Aorta (tissue), 5 donors: ENCODE measurements at regions not wholly inside any gene's neighbourhood (a gene's known extent, or its start where the extent isn't known, plus 50 kb on each side); places are given as distances from the start of the nearest gene placed in this dataset.
A peak's percentile ranks its signal among the peaks of the same experiment; 100 is the strongest.
"Not testable (repeated sequence)": the region's sequence is repeated elsewhere in the genome, so short reads cannot be mapped to it uniquely, and the experiment has no call there.

ENCODE experiments used
- ATAC-seq: fragments of 200-7000 bp; cut with Tn5 transposase; one replicate; pipeline ENCODE4 v1.9.1; 2022; ENCODE audit warnings: moderate library complexity; ENCODE audit not compliant: low FRiP score
- DNase-seq, 2 donors: peaks; one replicate each; pipeline ENCODE4 v3.0.0-alpha.2; 2020
- H3K27ac ChIP-seq, 2 donors: one replicate each; pipeline ENCODE4 v1.5.1; 2013; ENCODE audit warnings: low read length in 2 of 2, mild to moderate bottlenecking in 2 of 2, moderate library complexity in 2 of 2, control low read depth in 1 of 2, inconsistent platforms in 1 of 2, low read depth in 1 of 2
- H3K27me3 ChIP-seq, 2 donors: one replicate each; pipeline ENCODE4 v1.6.1; 2013; ENCODE audit warnings: control low read depth in 1 of 2, low read length in 1 of 2, mild to moderate bottlenecking in 1 of 2, moderate library complexity in 1 of 2; ENCODE audit not compliant: insufficient read depth in 2 of 2, control insufficient read depth in 1 of 2
- H3K36me3 ChIP-seq, 2 donors: one replicate each; pipeline ENCODE4 v1.6.1; 2013; ENCODE audit warnings: control low read depth in 1 of 2, low read length in 1 of 2, mild to moderate bottlenecking in 1 of 2; ENCODE audit not compliant: insufficient read depth in 2 of 2, control insufficient read depth in 1 of 2
- H3K4me1 ChIP-seq, 2 donors: one replicate each; pipeline ENCODE4 v1.6.1; 2013; ENCODE audit warnings: low read length in 2 of 2, control low read depth in 1 of 2, mild to moderate bottlenecking in 1 of 2, moderate library complexity in 1 of 2; ENCODE audit not compliant: insufficient read depth in 2 of 2, control insufficient read depth in 1 of 2
- H3K4me3 ChIP-seq, 2 donors: one replicate each; pipeline ENCODE4 v1.5.1; 2013; ENCODE audit warnings: low read length in 2 of 2, control low read depth in 1 of 2, mild to moderate bottlenecking in 1 of 2
- H3K9me3 ChIP-seq: one replicate; pipeline ENCODE4 v1.6.1; 2013; ENCODE audit warnings: mild to moderate bottlenecking, low read length; ENCODE audit not compliant: control insufficient read depth
- WGBS, 2 donors: extraction: QIAGEN DNeasy Blood & Tissue Kit; methylation state at CpG; one replicate each; pipeline ENCODE4 v1.1.7; 2013; 5-methylcytosine and 5-hydroxymethylcytosine counted together
- intact Hi-C, 2 donors: fragments of 100-400 bp; cut with DNase I; formaldehyde crosslinking; loops; one replicate each; pipeline versions ENCODE4 v1.14.2 to v1.15.0; 2022
- donor health status: healthy with polysubstance abuse.
- donor health status: Bipolar disorder and iron deficiency.
- donor health status: DM: no; HTN: no; CAD: no.
- donor health status: DM: no; HTN: no; CAD: no.
- donor health status: DM: yes; HTN: yes; CAD: no.

DNA sequence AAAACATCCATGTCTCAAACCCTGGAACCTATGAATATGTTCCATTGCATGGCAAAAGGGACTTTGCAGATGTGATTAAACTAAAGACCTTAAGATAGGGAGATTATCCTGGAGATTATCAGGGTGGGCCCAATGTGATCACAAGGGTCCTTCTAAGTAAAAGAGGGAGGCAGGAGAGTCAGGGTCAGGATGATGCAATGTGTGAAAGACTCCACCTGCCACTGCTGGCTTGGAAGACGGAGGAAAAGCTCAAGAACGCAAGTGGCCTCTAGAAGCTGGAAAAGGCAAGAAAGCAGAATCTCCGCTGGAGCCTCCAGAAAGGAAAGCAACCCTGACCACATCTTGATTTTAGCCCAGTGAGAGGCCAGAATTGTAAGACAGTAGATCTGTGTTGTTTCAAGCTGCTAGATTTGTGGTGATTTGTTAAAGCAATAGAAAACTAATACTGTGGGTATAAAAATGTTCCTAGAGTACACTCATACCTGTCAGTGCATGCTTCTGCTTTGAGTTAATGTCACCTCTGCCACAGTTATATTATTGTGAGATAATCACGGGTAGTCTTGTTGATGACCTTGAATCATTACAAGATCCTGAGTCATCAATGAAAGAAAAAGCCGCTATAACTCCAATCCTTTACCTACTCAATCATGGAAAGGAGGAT, 93.5 kb upstream of the TNPO1 start:
- Histone ChIP-seq H3K9me3 (no peaks in the 10 kb centered on the region), H3K27ac (no peak overlapping the region), H3K4me1 (no peaks in the 10 kb centered on the region), H3K27me3 (no peaks in the 10 kb centered on the region), H3K4me3 (no peak overlapping the region), H3K36me3 (no peaks in the 10 kb centered on the region)
- WGBS, 2 donors, result 95 to 97% methylated on average over 5 of the region's 5 CpGs
- intact Hi-C loops, result no loop called here
- no peak for DNase-seq
- ATAC-seq, result no peak

DNA sequence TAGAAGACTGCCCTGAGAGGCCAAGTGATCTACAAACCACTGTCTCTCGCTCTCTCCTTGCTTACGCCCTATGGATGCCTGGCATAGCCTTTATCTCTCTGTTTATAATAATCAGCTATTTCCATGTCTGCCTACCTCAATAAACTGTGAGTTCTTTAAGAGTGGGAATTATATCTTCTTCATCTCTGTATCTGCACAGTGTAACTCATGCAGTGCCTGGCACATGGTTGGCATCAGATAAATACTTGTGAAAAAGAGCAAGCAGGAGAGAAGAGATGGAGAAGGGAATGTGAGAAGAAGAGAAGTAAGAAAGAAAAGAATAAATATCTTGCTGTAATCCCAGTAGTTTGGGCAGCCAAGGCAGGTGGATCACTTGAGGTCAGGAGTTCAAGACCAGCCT, 94.6 kb upstream of the TNPO1 start:
- no peak for DNase-seq
- intact Hi-C loops, result no loop called here
- no peak for ATAC-seq
- H3K27me3 ChIP-seq, result no peaks in the 10 kb centered on the region
- no peaks in the 10 kb centered on the region for H3K4me1 ChIP-seq
- H3K36me3 ChIP-seq, result no peaks in the 10 kb centered on the region
- H3K9me3 ChIP-seq, result no peaks in the 10 kb centered on the region
- WGBS, 2 donors, result 96% methylated on average over 2 of the region's 2 CpGs
- H3K27ac ChIP-seq, result no peak overlapping the region
- H3K4me3 ChIP-seq, result no peak overlapping the region

DNA sequence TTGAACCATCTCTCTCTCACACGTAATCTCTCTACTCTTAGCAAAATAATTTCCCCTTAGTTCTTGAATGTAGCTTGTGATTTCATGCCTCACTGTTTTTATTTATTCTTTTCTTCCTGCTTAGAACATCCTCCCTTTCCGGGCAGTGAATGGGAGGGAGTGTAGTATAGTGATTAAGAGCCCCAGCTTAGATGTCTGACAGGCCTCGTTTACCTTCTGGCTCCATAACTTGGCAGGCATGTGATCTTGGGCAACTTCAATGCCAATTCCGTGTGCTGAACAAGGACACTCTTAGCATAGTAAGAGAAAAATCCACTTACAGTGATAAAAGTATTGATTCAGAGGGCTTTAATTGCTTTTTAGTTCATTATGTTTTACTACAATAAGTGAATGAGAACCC, 96.3 kb upstream of the TNPO1 start:
- intact Hi-C loops, result no loop called here
- WGBS, 2 donors, result 57 to 60% methylated on average over 4 of the region's 4 CpGs
- Histone ChIP-seq H3K4me1 (peaks cover 0 to 2% of the 10 kb centered on the region in 2 donors), H3K36me3 (no peaks in the 10 kb centered on the region), H3K27ac (no peak overlapping the region), H3K27me3 (no peaks in the 10 kb centered on the region), H3K9me3 (no peaks in the 10 kb centered on the region), H3K4me3 (no peak overlapping the region)
- DNase-seq (no peak), ATAC-seq (no peak)

DNA sequence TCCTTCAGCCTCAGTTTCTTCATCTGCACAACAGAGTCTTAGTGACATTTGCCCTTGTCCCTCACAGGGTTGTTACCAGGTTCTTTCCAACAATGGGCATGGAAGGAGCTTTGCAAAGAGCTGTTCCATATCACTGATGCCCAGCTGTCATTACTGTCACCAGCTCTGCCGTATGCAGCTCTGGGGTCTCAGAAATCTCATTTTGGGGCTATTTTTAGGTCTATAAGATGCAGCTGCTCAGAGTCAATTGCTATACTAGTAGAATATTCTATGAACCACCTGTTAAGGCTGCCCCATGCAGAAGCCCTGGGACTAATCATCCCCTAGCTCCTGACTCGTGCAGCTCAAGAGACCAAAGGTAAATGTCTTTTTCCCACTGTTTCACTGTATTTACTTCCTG, 105.1 kb upstream of the TNPO1 start:
- DNase-seq, result no peak
- 82 to 83% methylated on average over 2 of the region's 2 CpGs for WGBS, 2 donors
- peaks cover 1% of the 10 kb centered on the region for H3K9me3 ChIP-seq
- peaks cover 0 to 2% of the 10 kb centered on the region in 2 donors for H3K4me1 ChIP-seq
- no peak for ATAC-seq
- H3K27ac ChIP-seq, result no peak overlapping the region
- no peaks in the 10 kb centered on the region for H3K36me3 ChIP-seq
- intact Hi-C loops, result no loop called here
- H3K4me3 ChIP-seq, result no peak overlapping the region
- no peaks in the 10 kb centered on the region for H3K27me3 ChIP-seq

DNA sequence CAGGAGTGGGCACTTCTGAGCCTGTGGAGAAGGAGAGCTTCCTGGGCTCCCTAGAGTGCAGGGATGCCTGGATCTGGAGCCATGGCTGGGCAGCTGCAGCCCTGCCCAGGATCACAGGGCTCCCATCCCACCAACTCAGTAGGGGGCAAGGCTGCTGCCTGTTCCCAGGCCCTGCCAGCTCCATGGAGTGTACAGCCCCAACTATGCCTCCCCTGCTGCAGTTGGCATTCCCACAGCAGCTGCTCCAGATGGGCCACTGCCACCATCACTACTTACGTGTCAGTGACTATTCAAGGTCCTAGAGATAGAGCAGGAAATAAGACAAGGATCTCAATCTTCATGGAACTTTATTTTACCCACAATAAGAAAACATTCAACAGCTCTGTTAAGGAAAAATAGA, 107.1 kb upstream of the TNPO1 start:
- H3K4me1 ChIP-seq, result no peaks in the 10 kb centered on the region
- H3K27me3 ChIP-seq, result no peaks in the 10 kb centered on the region
- intact Hi-C loops, result no loop called here
- H3K36me3 ChIP-seq, result no peaks in the 10 kb centered on the region
- DNase-seq, result no peak
- peaks cover 1% of the 10 kb centered on the region for H3K9me3 ChIP-seq
- H3K4me3 ChIP-seq, result no peak overlapping the region
- WGBS, 2 donors, result 82 to 84% methylated on average over 1 of the region's 1 CpG
- no peak for ATAC-seq
- no peak overlapping the region for H3K27ac ChIP-seq

DNA sequence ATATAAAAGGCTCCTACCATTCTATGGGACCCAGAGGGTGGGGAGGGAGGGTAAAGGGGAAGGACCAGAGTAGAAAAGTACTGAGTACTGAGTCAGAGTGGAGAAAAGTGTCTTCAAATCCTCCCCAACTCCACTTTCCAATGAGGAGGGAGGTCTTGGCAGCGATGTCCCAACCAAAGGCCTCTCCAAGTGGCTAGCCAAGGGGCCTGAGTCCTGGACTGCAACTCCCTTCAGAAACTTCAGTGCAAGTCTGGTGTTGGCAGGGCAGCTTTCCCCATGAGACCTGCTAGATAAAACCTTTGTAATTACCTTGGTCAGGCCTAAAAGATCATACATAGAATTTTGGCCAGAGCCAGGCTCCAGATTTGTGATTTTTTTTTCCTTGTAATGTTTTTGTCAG, 111.3 kb upstream of the TNPO1 start:
- intact Hi-C loops, result no loop called here
- WGBS, 2 donors, result 94 to 100% methylated on average over 1 of the region's 1 CpG
- no peaks in the 10 kb centered on the region for H3K27me3 ChIP-seq
- H3K4me1 ChIP-seq, result no peaks in the 10 kb centered on the region
- no peak overlapping the region for H3K4me3 ChIP-seq
- ATAC-seq, result peak; percentile 57
- peaks cover 1% of the 10 kb centered on the region for H3K9me3 ChIP-seq
- no peaks in the 10 kb centered on the region for H3K36me3 ChIP-seq
- DNase-seq, result peak in 1 of 2 donors; percentile 52
- H3K27ac ChIP-seq, result no peak overlapping the region

DNA sequence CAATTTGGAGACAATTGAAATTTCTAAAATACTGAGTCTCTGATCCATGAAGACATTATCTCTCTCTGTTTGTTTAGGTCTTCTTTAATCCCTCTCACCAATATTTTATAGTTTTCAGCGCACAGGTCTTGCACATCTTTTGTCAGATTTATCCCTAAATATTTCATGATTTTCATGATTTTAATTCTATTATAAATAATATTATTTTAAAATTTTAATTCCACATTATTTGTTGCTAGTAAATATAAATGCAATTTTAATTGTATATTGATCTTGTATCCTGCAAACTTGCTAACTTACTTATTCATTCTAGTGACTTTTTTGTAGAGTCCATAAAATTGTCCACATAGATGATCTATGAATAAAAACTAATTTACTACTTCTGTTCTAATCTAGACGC, 112.6 kb upstream of the TNPO1 start:
- no peaks in the 10 kb centered on the region for H3K27me3 ChIP-seq
- WGBS, 2 donors, result 86 to 91% methylated on average over 2 of the region's 2 CpGs
- intact Hi-C loops, result no loop called here

GRCh38 chr5:72702881-72703434, 113.5 kb upstream of the TNPO1 start:
- no peak for ATAC-seq
- 68 to 69% methylated on average over 5 of the region's 5 CpGs for WGBS, 2 donors
- no peaks in the 10 kb centered on the region for H3K36me3 ChIP-seq
- no peak overlapping the region for H3K4me3 ChIP-seq
- no peaks in the 10 kb centered on the region for H3K27me3 ChIP-seq
- intact Hi-C loops, result no loop called here
- H3K27ac ChIP-seq, result no peak overlapping the region
- H3K4me1 ChIP-seq, result no peaks in the 10 kb centered on the region
- no peak for DNase-seq
- H3K9me3 ChIP-seq, result peaks cover 1% of the 10 kb centered on the region

More for the DNA sequence above, 112.6 kb upstream of the TNPO1 start:
- Histone ChIP-seq H3K4me1 (no peaks in the 10 kb centered on the region), H3K9me3 (peaks cover 1% of the 10 kb centered on the region), H3K4me3 (no peak overlapping the region), H3K36me3 (no peaks in the 10 kb centered on the region), H3K27ac (no peak overlapping the region)
- no peak for ATAC-seq
- DNase-seq, result no peak

DNA sequence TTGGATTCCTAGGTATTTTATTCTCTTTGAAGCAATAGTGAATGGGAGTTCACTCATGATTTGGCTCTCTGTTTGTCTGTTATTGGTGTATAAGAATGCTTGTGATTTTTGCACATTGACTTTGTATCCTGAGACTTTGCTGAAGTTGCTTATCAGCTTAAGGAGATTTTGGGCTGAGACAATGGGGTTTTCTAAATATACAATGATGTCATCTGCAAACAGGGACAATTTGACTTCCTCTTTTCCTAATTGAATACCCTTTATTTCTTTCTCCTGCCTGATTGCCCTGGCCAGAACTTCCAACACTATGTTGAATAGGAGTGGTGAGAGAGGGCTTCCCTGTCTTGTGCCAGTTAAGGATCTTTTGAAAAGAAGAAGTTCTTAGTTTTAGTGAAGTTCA, 114.4 kb upstream of the TNPO1 start:
- H3K9me3 ChIP-seq, H3K4me1 ChIP-seq, H3K27me3 ChIP-seq, H3K36me3 ChIP-seq, intact Hi-C loops, ATAC-seq, H3K27ac ChIP-seq, DNase-seq, H3K4me3 ChIP-seq: not testable (repeated sequence)
